ENCODE measurements at regions not wholly inside any gene's neighbourhood (a gene's known extent, or its start where the extent isn't known, plus 50 kb on each side); places are given as distances from the start of the nearest gene placed in this dataset.
"Not testable (repeated sequence)": the region's sequence is repeated elsewhere in the genome, so short reads cannot be mapped to it uniquely, and the experiment has no call there.

GRCh38 chr15:81939604-81940440 lies 106.0 kb downstream of the MEX3B start:
- DNase-seq (ENCODE audit: low spot score), result peak; percentile 33

- no peak for DNase-seq (ENCODE audit: low spot score)
Observed at GRCh38 chr15:81937189-81937588, 108.6 kb downstream of the MEX3B start.

GRCh38 chr15:81930582-81931369 lies 115.0 kb downstream of the MEX3B start:
- DNase-seq (ENCODE audit: low spot score), result no peak

GRCh38 chr15:81929557-81929956 lies 116.3 kb downstream of the MEX3B start:
- DNase-seq (ENCODE audit: low spot score), result no peak

- DNase-seq (ENCODE audit: low spot score), result no peak
Observed at GRCh38 chr15:81926981-81927380, 118.8 kb downstream of the MEX3B start.

DNA sequence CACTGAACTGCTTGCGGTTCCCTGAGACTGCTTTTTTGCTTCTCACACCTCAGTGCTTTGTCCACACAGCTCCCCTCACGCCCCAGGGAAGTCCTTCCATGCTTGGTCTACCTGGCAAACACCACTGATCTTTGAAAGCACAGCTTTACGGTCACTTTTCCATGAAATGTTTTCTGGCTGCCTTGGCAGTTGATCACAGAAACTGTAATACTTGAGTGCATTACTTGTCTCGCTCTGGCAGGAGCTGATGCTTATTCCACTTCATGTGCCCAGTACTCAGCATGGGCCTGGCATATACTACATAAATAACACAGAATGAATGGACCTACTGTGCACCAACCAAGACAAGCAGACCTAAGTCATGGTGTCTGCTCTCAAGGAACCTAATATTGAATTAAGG lies 121.1 kb downstream of the MEX3B start:
- DNase-seq (ENCODE audit: low spot score), result no peak

DNA sequence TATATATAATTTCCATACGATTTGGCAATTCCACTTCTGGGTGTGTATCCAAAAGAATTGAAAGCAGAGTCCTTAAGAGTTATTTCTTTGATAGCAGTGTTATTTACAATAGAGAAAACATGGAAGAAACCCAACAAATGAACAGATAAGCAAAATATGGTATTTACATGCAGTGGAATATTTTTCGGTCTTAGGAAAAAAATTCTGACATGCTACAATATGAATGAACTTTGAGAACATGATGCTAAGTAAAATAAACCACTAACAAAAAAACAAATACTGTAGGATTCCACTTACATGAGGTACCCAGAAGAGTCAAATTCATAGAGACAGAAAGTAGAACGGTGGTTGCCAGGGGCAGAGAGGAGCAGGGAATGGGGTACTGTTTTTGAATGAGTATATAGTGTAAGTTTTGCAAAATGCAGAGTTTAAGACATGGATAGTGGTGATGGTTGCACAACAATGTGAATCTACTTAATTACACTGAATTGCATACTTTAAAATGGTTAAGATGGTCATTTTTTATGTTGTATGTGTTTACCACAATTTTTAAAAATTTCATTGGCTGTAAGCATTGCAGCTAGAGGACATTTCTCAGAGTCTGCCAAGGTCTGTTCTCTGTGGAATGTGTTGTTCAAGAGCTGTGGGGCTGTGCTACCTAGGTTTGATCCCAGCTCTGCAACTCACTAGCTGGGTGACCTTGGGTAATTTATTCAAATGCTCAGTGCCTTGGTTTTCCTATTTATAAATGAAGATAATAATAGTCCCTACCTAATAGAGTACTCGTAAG lies 122.1 kb downstream of the MEX3B start:
- no peak for DNase-seq (ENCODE audit: low spot score)

- DNase-seq (ENCODE audit: low spot score), result no peak
Observed at GRCh38 chr15:81922143-81922542, 123.7 kb downstream of the MEX3B start.

DNA sequence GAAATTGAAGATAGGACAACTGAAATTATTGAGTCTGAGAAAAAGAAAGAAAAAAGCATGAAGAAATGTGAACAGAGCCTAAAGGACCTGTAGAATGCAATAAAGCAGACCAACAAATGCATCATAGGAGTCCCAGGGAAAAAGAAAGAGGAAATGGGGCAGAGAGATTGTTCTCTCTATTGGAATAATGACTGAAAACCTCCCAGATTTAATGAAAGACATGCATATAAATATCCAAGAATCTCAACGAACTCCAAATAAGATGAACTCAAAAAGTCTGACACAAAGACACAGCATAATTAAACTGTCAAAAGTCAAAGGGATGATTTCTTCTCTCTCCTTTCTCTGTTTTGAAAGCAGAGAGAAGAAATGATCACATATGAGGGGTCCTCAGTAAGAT lies 124.7 kb downstream of the MEX3B start:
- no peak for DNase-seq (ENCODE audit: low spot score)

DNA sequence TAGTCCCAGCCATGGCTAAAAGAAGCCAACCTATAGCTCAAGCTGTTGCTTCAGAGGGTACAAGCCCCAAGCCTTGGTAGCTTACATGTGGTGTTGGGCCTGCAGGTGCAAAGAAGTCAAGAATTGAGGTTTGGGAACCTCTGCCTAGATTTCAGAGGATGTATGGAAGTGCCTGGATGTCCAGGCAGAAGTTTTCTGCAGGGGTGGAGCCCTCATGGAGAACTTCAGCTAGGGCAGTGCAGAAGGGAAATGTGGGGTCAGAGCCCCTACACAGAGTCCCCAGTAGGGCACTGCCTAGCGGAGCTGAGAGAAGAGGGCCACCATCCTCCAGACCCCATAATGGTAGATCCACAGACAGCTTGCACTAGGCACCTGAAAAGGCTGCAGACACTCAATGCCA lies 127.1 kb downstream of the MEX3B start:
- DNase-seq (ENCODE audit: low spot score), result not testable (repeated sequence)

GRCh38 chr15:81916451-81916850 lies 129.4 kb downstream of the MEX3B start:
- no peak for DNase-seq (ENCODE audit: low spot score)

GRCh38 chr15:81915990-81916389 lies 129.8 kb downstream of the MEX3B start:
- no peak for DNase-seq (ENCODE audit: low spot score)

DNA sequence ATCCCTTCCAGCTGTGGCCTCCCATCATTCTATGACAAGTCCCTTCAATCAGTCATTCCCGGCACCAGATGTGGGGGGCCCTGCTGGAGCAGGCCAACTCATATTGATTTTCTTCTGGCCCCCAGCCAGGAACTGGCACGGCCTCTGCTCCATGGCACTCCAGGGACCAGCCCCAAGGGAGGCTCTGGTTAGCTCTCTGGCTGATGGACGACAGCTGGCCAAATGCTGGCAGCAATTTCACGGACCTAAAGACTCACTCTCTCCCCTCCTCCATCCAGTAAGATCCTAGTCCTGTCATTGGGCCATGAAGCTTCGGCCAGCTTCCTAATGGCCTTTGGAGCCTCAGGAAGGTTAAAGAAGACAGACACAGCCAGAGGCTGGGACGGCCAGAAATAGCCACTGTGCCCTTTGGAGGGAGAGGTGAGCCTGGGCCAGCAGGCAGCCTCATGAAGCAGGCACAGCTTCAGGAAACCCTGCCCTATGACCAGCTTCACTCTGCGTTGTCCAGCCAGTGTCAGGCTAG lies 131.0 kb downstream of the MEX3B start:
- DNase-seq (ENCODE audit: low spot score), result no peak

DNA sequence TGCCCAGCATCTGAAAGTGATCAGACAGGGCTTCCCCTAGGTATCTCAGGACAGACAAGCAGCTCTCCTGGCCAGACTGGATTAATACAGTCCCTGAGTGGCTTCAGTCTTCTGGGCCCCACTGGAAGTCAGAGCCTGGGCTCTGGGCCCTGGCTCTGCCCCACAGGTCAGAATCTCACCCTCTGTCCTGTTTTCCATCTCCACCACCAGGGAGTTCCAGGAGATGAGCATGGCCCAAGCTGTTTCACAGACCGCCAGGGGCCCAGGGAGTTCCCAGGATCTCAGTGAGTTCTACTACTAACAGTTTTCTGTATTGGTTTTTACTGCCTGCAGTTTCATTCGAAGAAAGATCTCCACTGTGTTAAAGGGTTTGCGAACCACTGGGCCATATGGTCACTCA lies 131.5 kb downstream of the MEX3B start:
- no peak for DNase-seq (ENCODE audit: low spot score)

DNA sequence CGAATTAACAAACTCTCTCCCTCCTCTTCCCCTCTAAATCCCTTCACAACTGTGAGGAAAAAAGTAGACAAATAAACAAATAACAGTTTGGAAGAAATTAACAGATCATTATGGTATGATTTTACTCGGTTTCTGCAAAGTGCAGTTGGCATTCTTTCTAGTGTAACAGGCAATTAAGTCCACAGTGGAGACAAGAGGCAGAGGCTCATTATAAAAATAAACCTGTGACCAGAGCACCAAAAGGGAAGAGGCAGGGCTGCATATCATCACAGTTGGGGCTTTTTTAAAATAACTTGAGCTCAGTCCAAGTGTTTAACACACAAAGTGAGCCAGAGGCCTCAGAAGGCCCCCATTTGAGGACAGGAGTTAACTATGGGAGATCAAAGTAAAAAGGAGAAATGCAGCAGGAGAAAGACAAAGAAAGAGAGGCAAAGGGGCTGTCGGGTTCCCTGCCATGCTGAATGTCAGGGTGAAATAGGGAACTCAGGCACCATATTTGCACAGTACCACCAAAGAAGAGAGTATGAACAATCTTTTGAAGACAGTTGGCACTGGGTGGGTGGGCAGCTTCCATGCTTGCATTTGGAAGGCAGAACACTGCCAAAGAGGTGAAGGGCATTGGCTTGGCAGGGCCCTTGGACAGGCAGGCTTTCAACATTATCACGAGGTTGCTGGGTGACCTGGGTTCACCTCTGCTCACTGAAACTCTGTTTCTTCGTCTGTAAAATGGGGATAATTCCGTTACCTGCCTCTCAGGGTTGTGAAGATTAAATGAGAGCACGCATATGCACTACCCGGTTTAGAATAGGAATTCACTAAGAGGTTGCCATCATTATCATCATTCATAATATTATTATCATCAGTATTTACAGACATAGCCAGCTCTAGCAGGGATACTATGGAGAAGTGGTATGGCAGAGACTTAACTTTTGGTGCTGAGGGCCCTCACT lies 134.5 kb downstream of the MEX3B start:
- no peak for DNase-seq (ENCODE audit: low spot score)

- DNase-seq (ENCODE audit: low spot score), result no peak
Observed at GRCh38 chr15:81910355-81911021, 135.3 kb downstream of the MEX3B start.

DNA sequence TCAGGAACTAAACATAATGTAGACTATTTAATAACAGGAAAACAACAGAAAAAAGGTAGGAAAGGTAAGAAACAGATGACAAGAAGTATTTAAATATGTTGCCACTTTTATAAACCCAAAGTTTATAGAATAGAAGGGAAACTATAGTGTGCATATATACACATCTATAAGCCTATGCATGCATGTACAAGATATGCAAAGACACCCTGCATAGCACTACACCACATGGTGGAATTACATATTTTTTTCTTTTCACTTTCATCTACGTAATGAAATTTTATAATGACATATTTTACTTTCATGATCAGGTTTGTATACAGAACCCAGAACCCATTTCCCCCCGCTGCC lies 136.8 kb downstream of the MEX3B start:
- no peak for DNase-seq (ENCODE audit: low spot score)

DNA sequence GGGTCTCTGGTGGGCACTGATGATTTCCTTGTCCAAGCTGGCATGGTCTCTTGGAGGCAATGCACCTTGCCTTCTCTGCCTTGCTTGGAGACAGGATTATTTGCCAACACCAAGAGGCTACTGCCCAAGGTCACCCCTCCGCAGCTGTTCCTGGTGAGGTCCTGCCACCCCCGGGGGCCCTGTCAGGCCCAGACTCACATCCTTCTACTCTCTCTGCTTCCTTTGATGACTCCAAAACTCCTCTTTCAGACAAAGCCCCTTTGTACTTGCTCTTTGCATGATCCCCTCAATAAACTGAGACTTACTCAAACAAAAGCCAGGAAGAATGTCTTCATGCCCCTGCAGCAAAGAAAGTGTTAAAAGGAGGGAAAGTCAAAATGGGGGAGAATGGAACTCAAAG lies 137.7 kb downstream of the MEX3B start:
- DNase-seq (ENCODE audit: low spot score), result no peak

DNA sequence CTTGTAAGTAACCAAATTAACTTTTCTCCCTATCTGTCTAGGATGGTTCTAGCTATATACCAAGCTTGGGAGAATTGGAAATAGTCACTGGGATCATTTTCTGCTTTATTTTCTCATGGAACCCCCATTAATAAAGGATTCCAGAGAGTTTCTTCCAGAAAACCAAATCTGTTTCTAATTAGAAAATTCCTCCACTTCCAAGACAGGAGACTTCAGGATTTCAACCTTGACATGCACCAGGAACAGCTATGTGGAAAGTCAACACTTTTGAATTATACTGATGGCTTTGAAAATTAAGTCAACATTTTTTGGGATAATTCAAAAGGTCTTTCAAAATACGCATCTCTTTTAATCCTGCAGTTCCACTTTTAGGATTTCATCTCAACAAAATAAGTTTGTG lies 138.3 kb downstream of the MEX3B start:
- no peak for DNase-seq (ENCODE audit: low spot score)

- DNase-seq (ENCODE audit: low spot score), result no peak
Observed at GRCh38 chr15:81905889-81906288, 139.9 kb downstream of the MEX3B start.

DNA sequence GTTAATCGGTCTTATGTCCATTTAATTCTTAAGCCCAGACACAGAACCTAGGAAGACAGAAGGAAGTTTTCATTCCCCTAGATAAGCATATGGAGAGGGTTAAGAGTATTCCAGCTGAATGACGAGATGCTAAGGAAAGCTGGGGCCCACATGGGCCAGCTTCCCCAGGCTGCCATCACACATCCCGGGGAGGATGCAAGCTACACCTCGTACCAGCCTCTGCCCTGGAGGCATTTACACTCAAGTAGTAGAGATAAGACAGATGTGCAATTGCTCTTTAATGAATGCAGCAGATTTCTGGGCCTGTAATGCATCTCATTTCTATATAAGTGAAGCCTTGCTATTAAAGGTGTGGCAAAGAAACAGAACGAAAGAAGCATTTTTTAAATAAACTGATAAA lies 144.5 kb downstream of the MEX3B start:
- DNase-seq (ENCODE audit: low spot score), result no peak

All from germinal center (tissue), 1 donor.